SK-N-SH (cell line): ENCODE measurements at regions not wholly inside any gene's neighbourhood (a gene's known extent, or its start where the extent isn't known, plus 50 kb on each side); places are given as distances from the start of the nearest gene placed in this dataset.

Source experiments
- CTCF ChIA-PET: fragments of 300-600, 350-600 bp; formaldehyde crosslinking; extraction: SDS; loops from one replicate; lab custom pipeline; 2021; lab: Yijun Ruan, JAX
- POLR2A ChIA-PET: fragments of 350-600 bp; sonication (Branson Sonifier 250); formaldehyde crosslinking; extraction: SDS; loops from one replicate; lab custom pipeline; 2020; ENCODE audit warnings: antibody characterized with exemption, inconsistent platforms; lab: Yijun Ruan, JAX
- DNase-seq: peaks from one replicate; pipeline ENCODE4 v3.0.0; 2012
- H2AFZ ChIP-seq: fragments of 200-600 bp; sonication (generic); 2 replicates; pipeline ENCODE4 v1.8.1; 2016; ENCODE audit warnings: antibody characterized with exemption, mild to moderate bottlenecking, low read depth
- H3F3A ChIP-seq: fragments of 200-600 bp; sonication (generic); replicated peaks from 2 replicates; pipeline ENCODE3; 2016; ENCODE audit warnings: antibody characterized with exemption, mild to moderate bottlenecking; ENCODE audit not compliant: insufficient read depth
- H3K27ac ChIP-seq, 2 experiments: fragments of 200-500 bp in 1 of 2; fragments of 200-600 bp in 1 of 2; sonication (Bioruptor generic) in 1 of 2; sonication (generic), shearing (Covaris generic) in 1 of 2; 2 replicates each; pipeline versions ENCODE4 v1.5.1 to v1.6.1; 2014 to 2016; ENCODE audit warnings: low read depth in 2 of 2, inconsistent platforms in 1 of 2, low read length in 1 of 2, mild to moderate bottlenecking in 1 of 2, mixed read lengths in 1 of 2
- H3K27me3 ChIP-seq: fragments of 200-600 bp; sonication (generic), shearing (Covaris generic); 2 replicates; pipeline ENCODE4 v1.6.1; 2016; ENCODE audit warnings: mixed run types; ENCODE audit not compliant: insufficient read depth
- H3K36me3 ChIP-seq, 2 experiments: fragments of 200-500 bp in 1 of 2; fragments of 200-600 bp in 1 of 2; sonication (Bioruptor generic) in 1 of 2; sonication (generic) in 1 of 2; replicated peaks in 1 of 2; 2 replicates each; pipeline versions ENCODE3 to v1.5.1; 2014 to 2016; ENCODE audit warnings: low read length in 1 of 2, mild to moderate bottlenecking in 1 of 2; ENCODE audit not compliant: insufficient read depth in 2 of 2, control insufficient read depth in 1 of 2
- H3K4me1 ChIP-seq, 2 experiments: fragments of 200-500 bp in 1 of 2; fragments of 200-600 bp in 1 of 2; sonication (Bioruptor generic) in 1 of 2; sonication (generic), shearing (Covaris generic) in 1 of 2; 2 replicates each; pipeline versions ENCODE4 v1.5.1 to v1.6.1; 2014 to 2016; ENCODE audit warnings: low read depth in 1 of 2, low read length in 1 of 2, mixed run types in 1 of 2; ENCODE audit not compliant: insufficient read depth in 2 of 2, control insufficient read depth in 1 of 2
- H3K4me2 ChIP-seq: fragments of 200-600 bp; sonication (generic), shearing (Covaris generic); 2 replicates; pipeline ENCODE4 v1.6.1; 2017; ENCODE audit warnings: mixed run types
- H3K4me3 ChIP-seq, 2 experiments: fragments of 200-500 bp in 1 of 2; fragments of 200-600 bp in 1 of 2; sonication (Bioruptor generic) in 1 of 2; sonication (generic), shearing (Covaris generic) in 1 of 2; 2 replicates each; pipeline versions ENCODE4 v1.5.1 to v1.8.1; 2014 to 2016; ENCODE audit warnings: low read depth in 2 of 2, inconsistent platforms in 1 of 2, low read length in 1 of 2, mild to moderate bottlenecking in 1 of 2, mixed read lengths in 1 of 2, moderate library complexity in 1 of 2
- H3K79me2 ChIP-seq: fragments of 200-600 bp; sonication (generic); 2 replicates; pipeline ENCODE4 v1.8.1; 2017; ENCODE audit warnings: mild to moderate bottlenecking; ENCODE audit not compliant: insufficient read depth
- H3K9ac ChIP-seq: fragments of 200-600 bp; sonication (generic); 2 replicates; pipeline ENCODE4 v1.6.1; 2017; ENCODE audit warnings: mixed run types
- H3K9me2 ChIP-seq: fragments of 200-600 bp; sonication (generic); 2 replicates; pipeline ENCODE4 v1.6.1; 2017; ENCODE audit warnings: mixed run types
- H3K9me3 ChIP-seq: fragments of 200-600 bp; sonication (generic); 2 replicates; pipeline ENCODE4 v1.6.1; 2017; ENCODE audit warnings: mixed run types, mild to moderate bottlenecking, moderate library complexity
- H4K20me1 ChIP-seq: fragments of 200-600 bp; sonication (generic); 2 replicates; pipeline ENCODE4 v1.6.1; 2017; ENCODE audit warnings: mild to moderate bottlenecking, mixed run types; ENCODE audit not compliant: insufficient read depth
- EP300 ChIP-seq, 2 experiments: IDR thresholded peaks; 2 replicates each; pipeline versions ENCODE4 v1.4.0 to v1.6.1; 2012; ENCODE audit warnings: borderline replicate concordance in 1 of 2, low read depth in 1 of 2, low read length in 1 of 2
- EZH2phosphoT487 ChIP-seq: fragments of 200-600 bp; sonication (generic); IDR thresholded peaks from 2 replicates; pipeline ENCODE4 v1.6.1; 2017; ENCODE audit warnings: low read depth, mixed run types, mild to moderate bottlenecking, antibody characterized with exemption, moderate library complexity, borderline replicate concordance
- FOXM1 ChIP-seq: IDR thresholded peaks from 2 replicates; pipeline ENCODE4 v1.4.0; 2012; ENCODE audit warnings: low read depth, mild to moderate bottlenecking
- GABPA ChIP-seq: IDR thresholded peaks from 2 replicates; pipeline ENCODE4 v1.4.0; 2012; ENCODE audit warnings: low read depth, mild to moderate bottlenecking
- GATA2 ChIP-seq: sonication (generic); formaldehyde crosslinking; IDR thresholded peaks from 2 replicates; pipeline ENCODE4 v1.5.0; 2020; ENCODE audit warnings: mild to moderate bottlenecking, missing genetic modification reagents
- MEF2A ChIP-seq: IDR thresholded peaks from 2 replicates; pipeline ENCODE4 v1.4.0; 2012; ENCODE audit warnings: low read depth, borderline replicate concordance
- MXI1 ChIP-seq: IDR thresholded peaks from 2 replicates; pipeline ENCODE4 v1.6.1; 2012; ENCODE audit warnings: mild to moderate bottlenecking, low read depth, low read length, improper control_type of control experiment
- NFIC ChIP-seq: IDR thresholded peaks from 2 replicates; pipeline ENCODE4 v1.4.0; 2012; ENCODE audit warnings: borderline replicate concordance
- POLR2AphosphoS5 ChIP-seq: IDR thresholded peaks from 2 replicates; pipeline ENCODE4 v1.6.1; 2012; ENCODE audit warnings: low read depth, low read length
- RAD21 ChIP-seq: IDR thresholded peaks from 2 replicates; pipeline ENCODE4 v1.6.1; 2012; ENCODE audit warnings: mild to moderate bottlenecking, low read length
- RCOR1 ChIP-seq: fragments of 150-350 bp; IDR thresholded peaks from 2 replicates; pipeline ENCODE4 v1.6.1; 2017; ENCODE audit warnings: antibody characterized with exemption, low read length
- RFX5 ChIP-seq: IDR thresholded peaks from 2 replicates; pipeline ENCODE4 v1.6.1; 2012; ENCODE audit warnings: mild to moderate bottlenecking, improper control_type of control experiment, low read length
- RXRA ChIP-seq: IDR thresholded peaks from 2 replicates; pipeline ENCODE4 v1.4.0; 2012; ENCODE audit warnings: low read depth, mild to moderate bottlenecking, borderline replicate concordance
- SIN3A ChIP-seq: IDR thresholded peaks from 2 replicates; pipeline ENCODE4 v1.6.1; 2012; ENCODE audit warnings: low read depth, mild to moderate bottlenecking, low read length, moderate library complexity, borderline replicate concordance
- SMC3 ChIP-seq: IDR thresholded peaks from 2 replicates; pipeline ENCODE4 v1.6.1; 2012; ENCODE audit warnings: low read depth, low read length, improper control_type of control experiment
- TCF12 ChIP-seq: IDR thresholded peaks from 2 replicates; pipeline ENCODE4 v1.4.0; 2012
- TEAD4 ChIP-seq: IDR thresholded peaks from 2 replicates; pipeline ENCODE4 v1.4.0; 2012; ENCODE audit warnings: mild to moderate bottlenecking, borderline replicate concordance; ENCODE audit not compliant: insufficient read depth
- YY1 ChIP-seq: IDR thresholded peaks from 2 replicates; pipeline ENCODE4 v1.4.0; 2012; ENCODE audit warnings: low read depth, mild to moderate bottlenecking
- WGBS: methylation state at CpG from one replicate; pipeline ENCODE4 v1.1.6; 2017; ENCODE audit warnings: low lambda C conversion rate; 5-methylcytosine and 5-hydroxymethylcytosine counted together
- TF ChIP-seq, protein P1 (sequence below): IDR thresholded peaks from 2 replicates; pipeline ENCODE4; 2012
- TF ChIP-seq, protein P2 (sequence below): fragments of 150-350 bp; IDR thresholded peaks from 2 replicates; pipeline ENCODE4 v1.6.1; 2016; ENCODE audit warnings: mild to moderate bottlenecking, low read depth, low read length
- TF ChIP-seq, protein P3 (sequence below): fragments of 150-350 bp; IDR thresholded peaks from 2 replicates; pipeline ENCODE4 v1.6.1; 2017; ENCODE audit warnings: antibody characterized with exemption, low read length, low read depth, borderline replicate concordance

- no peak overlapping the region for H3K9ac ChIP-seq
- H3K27ac ChIP-seq, result no peak overlapping the region
- no peak for DNase-seq
- H3K27me3 ChIP-seq, result no peaks in the 10 kb centered on the region
- H3K79me2 ChIP-seq, result no peaks in the 10 kb centered on the region
- no peaks in the 10 kb centered on the region for H3K9me2 ChIP-seq
- no peak for TF ChIP-seq RFX5
- no peak for TF ChIP-seq TCF12
- TF ChIP-seq, protein P1, sequence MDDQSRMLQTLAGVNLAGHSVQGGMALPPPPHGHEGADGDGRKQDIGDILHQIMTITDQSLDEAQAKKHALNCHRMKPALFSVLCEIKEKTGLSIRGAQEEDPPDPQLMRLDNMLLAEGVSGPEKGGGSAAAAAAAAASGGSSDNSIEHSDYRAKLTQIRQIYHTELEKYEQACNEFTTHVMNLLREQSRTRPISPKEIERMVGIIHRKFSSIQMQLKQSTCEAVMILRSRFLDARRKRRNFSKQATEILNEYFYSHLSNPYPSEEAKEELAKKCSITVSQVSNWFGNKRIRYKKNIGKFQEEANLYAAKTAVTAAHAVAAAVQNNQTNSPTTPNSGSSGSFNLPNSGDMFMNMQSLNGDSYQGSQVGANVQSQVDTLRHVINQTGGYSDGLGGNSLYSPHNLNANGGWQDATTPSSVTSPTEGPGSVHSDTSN, result no peak
- TF ChIP-seq EZH2phosphoT487, result no peak
- no peak for TF ChIP-seq YY1
- no peak for TF ChIP-seq TEAD4
- no peak for TF ChIP-seq MXI1
- TF ChIP-seq EP300 (IDR thresholded peaks at IDR 0.05; ENCODE audit: borderline replicate concordance in 1 of 2, low read depth in 1 of 2, low read length in 1 of 2), result no peak
- TF ChIP-seq SMC3, result no peak
- TF ChIP-seq, protein P2, sequence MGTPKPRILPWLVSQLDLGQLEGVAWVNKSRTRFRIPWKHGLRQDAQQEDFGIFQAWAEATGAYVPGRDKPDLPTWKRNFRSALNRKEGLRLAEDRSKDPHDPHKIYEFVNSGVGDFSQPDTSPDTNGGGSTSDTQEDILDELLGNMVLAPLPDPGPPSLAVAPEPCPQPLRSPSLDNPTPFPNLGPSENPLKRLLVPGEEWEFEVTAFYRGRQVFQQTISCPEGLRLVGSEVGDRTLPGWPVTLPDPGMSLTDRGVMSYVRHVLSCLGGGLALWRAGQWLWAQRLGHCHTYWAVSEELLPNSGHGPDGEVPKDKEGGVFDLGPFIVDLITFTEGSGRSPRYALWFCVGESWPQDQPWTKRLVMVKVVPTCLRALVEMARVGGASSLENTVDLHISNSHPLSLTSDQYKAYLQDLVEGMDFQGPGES, result no peak
- no peak for TF ChIP-seq GABPA
- TF ChIP-seq SIN3A, result no peak
- no peak for TF ChIP-seq RXRA
- TF ChIP-seq FOXM1, result no peak
- no peak for TF ChIP-seq NFIC
- TF ChIP-seq, all 33 proteins: peak for 0
- no peak overlapping the region for H3K4me2 ChIP-seq
- no peaks in the 10 kb centered on the region for H3K9me3 ChIP-seq
- no peaks in the 10 kb centered on the region for H3K4me1 ChIP-seq
- ChIA-PET CTCF (no interaction called here), POLR2A (no interaction called here)
- H3K36me3 ChIP-seq, result no peaks in the 10 kb centered on the region
- WGBS, result 4% methylated on average over 1 of the region's 1 CpG
- no peaks in the 10 kb centered on the region for H3F3A ChIP-seq
- H2AFZ ChIP-seq, result no peak overlapping the region
- no peak overlapping the region for H3K4me3 ChIP-seq
- no peaks in the 10 kb centered on the region for H4K20me1 ChIP-seq
These were observed 538.7 kb upstream of the PABPC4L start for GRCh38 chr4:134740290-134740689.

- Histone ChIP-seq H3K9me2 (no peaks in the 10 kb centered on the region), H3K4me3 (no peak overlapping the region), H3K9ac (no peak overlapping the region), H3K79me2 (no peaks in the 10 kb centered on the region), H3F3A (no peaks in the 10 kb centered on the region), H3K4me2 (no peak overlapping the region), H3K36me3 (no peaks in the 10 kb centered on the region), H3K9me3 (no peaks in the 10 kb centered on the region), H3K27ac (no peak overlapping the region), H2AFZ (no peak overlapping the region), H3K4me1 (no peaks in the 10 kb centered on the region), H3K27me3 (no peaks in the 10 kb centered on the region), H4K20me1 (no peaks in the 10 kb centered on the region)
- no peak for DNase-seq
- POLR2A ChIA-PET, result no interaction called here
- WGBS, result 17% methylated on average over 3 of the region's 3 CpGs
- TF ChIP-seq RAD21 (no peak), EP300 (IDR thresholded peaks at IDR 0.05; ENCODE audit: borderline replicate concordance in 1 of 2, low read depth in 1 of 2, low read length in 1 of 2) (no peak), MEF2A (no peak), GABPA (no peak), RXRA (no peak), GATA2 (no peak), POLR2AphosphoS5 (no peak), RCOR1 (no peak), RFX5 (no peak), TCF12 (no peak)
- TF ChIP-seq, protein P1, result no peak
- TF ChIP-seq, protein P2, result no peak
- TF ChIP-seq, protein P3, sequence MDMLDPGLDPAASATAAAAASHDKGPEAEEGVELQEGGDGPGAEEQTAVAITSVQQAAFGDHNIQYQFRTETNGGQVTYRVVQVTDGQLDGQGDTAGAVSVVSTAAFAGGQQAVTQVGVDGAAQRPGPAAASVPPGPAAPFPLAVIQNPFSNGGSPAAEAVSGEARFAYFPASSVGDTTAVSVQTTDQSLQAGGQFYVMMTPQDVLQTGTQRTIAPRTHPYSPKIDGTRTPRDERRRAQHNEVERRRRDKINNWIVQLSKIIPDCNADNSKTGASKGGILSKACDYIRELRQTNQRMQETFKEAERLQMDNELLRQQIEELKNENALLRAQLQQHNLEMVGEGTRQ, result no peak
- CTCF ChIA-PET, result no interaction called here
These were observed 534.3 kb upstream of the PABPC4L start for GRCh38 chr4:134735901-134736300.
